Endodermal cell (in vitro differentiated cells): ENCODE measurements at regions not wholly inside any gene's neighbourhood (a gene's known extent, or its start where the extent isn't known, plus 50 kb on each side); places are given as distances from the start of the nearest gene placed in this dataset.

Source experiments
- DNase-seq: peaks from one replicate; pipeline ENCODE4 v3.0.0-alpha.2; 2017
- H3K27ac ChIP-seq: 2 replicates; pipeline ENCODE4 v1.5.1; 2013; ENCODE audit warnings: mild to moderate bottlenecking, low read depth, low read length, moderate library complexity
- H3K27me3 ChIP-seq: 2 replicates; pipeline ENCODE4 v1.6.1; 2013; ENCODE audit warnings: mild to moderate bottlenecking, low read length, moderate library complexity; ENCODE audit not compliant: insufficient read depth, control insufficient read depth, poor library complexity, severe bottlenecking
- H3K36me3 ChIP-seq: 2 replicates; pipeline ENCODE4 v1.7.0; 2013; ENCODE audit warnings: mild to moderate bottlenecking, low read length, moderate library complexity; ENCODE audit not compliant: control insufficient read depth, insufficient read depth
- H3K4me1 ChIP-seq: one replicate; pipeline ENCODE4 v1.7.0; 2013; ENCODE audit warnings: low read length; ENCODE audit not compliant: control insufficient read depth, insufficient read depth
- H3K4me3 ChIP-seq: 2 replicates; pipeline ENCODE4 v1.5.1; 2013; ENCODE audit warnings: mild to moderate bottlenecking, low read length, moderate library complexity
- H3K9ac ChIP-seq: 2 replicates; pipeline ENCODE4 v1.6.1; 2013; ENCODE audit warnings: mild to moderate bottlenecking, low read length, moderate library complexity; ENCODE audit not compliant: poor library complexity, severe bottlenecking; ENCODE audit errors: extremely low read depth
- H3K9me3 ChIP-seq: 2 replicates; pipeline ENCODE4 v1.6.1; 2013; ENCODE audit warnings: mild to moderate bottlenecking, low read length, moderate library complexity; ENCODE audit not compliant: control insufficient read depth
- H3K27ac Mint-ChIP-seq: 2 replicates; pipeline ENCODE4 v1.8.0; 2020; ENCODE audit warnings: mixed read lengths
- H3K27me3 Mint-ChIP-seq: 2 replicates; pipeline ENCODE4 v1.8.0; 2021; ENCODE audit warnings: mild to moderate bottlenecking, mixed read lengths; ENCODE audit not compliant: insufficient read depth
- H3K36me3 Mint-ChIP-seq: 2 replicates; pipeline ENCODE4 v1.8.0; 2020; ENCODE audit warnings: low read depth, mixed read lengths
- H3K4me1 Mint-ChIP-seq: 2 replicates; pipeline ENCODE4 v1.8.0; 2020; ENCODE audit warnings: mixed read lengths
- H3K4me3 Mint-ChIP-seq: 2 replicates; pipeline ENCODE4 v1.8.0; 2020; ENCODE audit warnings: mild to moderate bottlenecking, moderate library complexity, mixed read lengths
- H3K9me3 Mint-ChIP-seq: 2 replicates; pipeline ENCODE4 v1.8.0; 2020; ENCODE audit warnings: mild to moderate bottlenecking, mixed read lengths
- WGBS, 2 experiments: methylation state at CpG; one replicate each; pipeline versions ENCODE4 v1.1.5 to v1.1.7; 2013; ENCODE audit warnings: missing lambda C conversion rate in 2 of 2, mixed read lengths in 1 of 2; ENCODE audit not compliant: insufficient coverage in 1 of 2, insufficient read length in 1 of 2; 5-methylcytosine and 5-hydroxymethylcytosine counted together
- TF ChIP-seq, protein P1 (sequence below): fragments of 200-600 bp; sonication (generic); conservative IDR thresholded peaks from 2 replicates; pipeline ENCODE4 v1.5.0; 2021; ENCODE audit warnings: antibody characterized with exemption, mild to moderate bottlenecking

DNA sequence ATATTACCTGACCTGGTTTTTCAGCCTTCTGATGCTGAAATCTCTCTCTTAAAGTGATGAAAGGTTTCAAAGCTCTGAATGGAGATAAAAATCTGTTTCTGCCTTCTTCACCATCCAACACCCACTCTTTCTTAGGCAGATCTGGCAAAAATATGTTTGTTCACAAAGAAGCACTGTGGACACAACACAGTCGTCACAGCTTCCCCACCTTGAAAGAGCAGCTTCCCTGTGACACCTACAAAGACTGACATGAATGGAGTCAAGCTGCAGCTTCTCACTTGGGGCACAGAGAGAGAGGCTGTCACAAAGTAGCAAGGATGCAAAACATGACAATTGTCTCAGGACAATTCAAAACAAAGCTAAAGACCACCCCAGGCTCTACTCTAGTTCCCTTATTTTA, 86.5 kb downstream of the ICOS start:
- 60 to 74% methylated on average over 1 of the region's 1 CpG for WGBS, 2 experiments
- TF ChIP-seq, protein P1, sequence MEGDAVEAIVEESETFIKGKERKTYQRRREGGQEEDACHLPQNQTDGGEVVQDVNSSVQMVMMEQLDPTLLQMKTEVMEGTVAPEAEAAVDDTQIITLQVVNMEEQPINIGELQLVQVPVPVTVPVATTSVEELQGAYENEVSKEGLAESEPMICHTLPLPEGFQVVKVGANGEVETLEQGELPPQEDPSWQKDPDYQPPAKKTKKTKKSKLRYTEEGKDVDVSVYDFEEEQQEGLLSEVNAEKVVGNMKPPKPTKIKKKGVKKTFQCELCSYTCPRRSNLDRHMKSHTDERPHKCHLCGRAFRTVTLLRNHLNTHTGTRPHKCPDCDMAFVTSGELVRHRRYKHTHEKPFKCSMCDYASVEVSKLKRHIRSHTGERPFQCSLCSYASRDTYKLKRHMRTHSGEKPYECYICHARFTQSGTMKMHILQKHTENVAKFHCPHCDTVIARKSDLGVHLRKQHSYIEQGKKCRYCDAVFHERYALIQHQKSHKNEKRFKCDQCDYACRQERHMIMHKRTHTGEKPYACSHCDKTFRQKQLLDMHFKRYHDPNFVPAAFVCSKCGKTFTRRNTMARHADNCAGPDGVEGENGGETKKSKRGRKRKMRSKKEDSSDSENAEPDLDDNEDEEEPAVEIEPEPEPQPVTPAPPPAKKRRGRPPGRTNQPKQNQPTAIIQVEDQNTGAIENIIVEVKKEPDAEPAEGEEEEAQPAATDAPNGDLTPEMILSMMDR: no peak
- no peaks in the 10 kb centered on the region for H3K27me3 Mint-ChIP-seq
- no peaks in the 10 kb centered on the region for H3K36me3 ChIP-seq
- H3K9me3 ChIP-seq: no peaks in the 10 kb centered on the region
- no peak overlapping the region for H3K9ac ChIP-seq
- no peaks in the 10 kb centered on the region for H3K27me3 ChIP-seq
- no peak for DNase-seq
- H3K27ac ChIP-seq: no peak overlapping the region
- H3K4me1 ChIP-seq: no peaks in the 10 kb centered on the region
- no peak overlapping the region for H3K4me3 ChIP-seq
- no peak overlapping the region for H3K4me3 Mint-ChIP-seq
- H3K9me3 Mint-ChIP-seq: no peaks in the 10 kb centered on the region
- peaks cover 8% of the 10 kb centered on the region for H3K4me1 Mint-ChIP-seq
- H3K36me3 Mint-ChIP-seq: no peaks in the 10 kb centered on the region
- H3K27ac Mint-ChIP-seq: no peak overlapping the region

DNA sequence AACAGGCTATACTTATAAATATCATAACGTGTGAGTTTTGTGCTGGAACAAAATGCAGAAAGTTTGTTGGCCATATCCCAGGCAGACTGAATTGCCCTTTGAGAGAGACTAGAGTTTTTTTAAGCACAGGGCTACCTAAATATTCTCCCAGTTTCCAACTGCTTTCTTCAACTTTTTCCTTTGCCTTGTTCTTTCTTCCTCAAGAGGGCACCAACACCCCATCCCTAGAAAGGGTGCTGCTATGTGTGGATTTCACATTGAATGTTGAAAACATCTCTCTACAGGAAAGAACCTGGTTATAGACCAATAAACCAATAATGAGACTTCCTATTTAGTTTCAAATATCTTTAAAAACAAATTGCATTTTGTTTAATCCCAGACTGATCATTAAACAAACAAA, 87.9 kb downstream of the ICOS start:
- Mint-ChIP-seq H3K4me1 (peaks cover 8% of the 10 kb centered on the region), H3K27me3 (no peaks in the 10 kb centered on the region), H3K4me3 (no peak overlapping the region), H3K9me3 (no peaks in the 10 kb centered on the region), H3K27ac (no peak overlapping the region), H3K36me3 (no peaks in the 10 kb centered on the region)
- Histone ChIP-seq H3K27me3 (no peaks in the 10 kb centered on the region), H3K9ac (no peak overlapping the region), H3K36me3 (no peaks in the 10 kb centered on the region), H3K4me1 (no peaks in the 10 kb centered on the region), H3K9me3 (no peaks in the 10 kb centered on the region), H3K27ac (no peak overlapping the region), H3K4me3 (no peak overlapping the region)
- 0 to 7% methylated on average over 1 of the region's 1 CpG for WGBS, 2 experiments
- DNase-seq: peak; percentile 76
- TF ChIP-seq, protein P1: peak; percentile 88

GRCh38 chr2:204024906-204025475, 88.4 kb downstream of the ICOS start:
- Mint-ChIP-seq H3K4me1 (peaks cover 8% of the 10 kb centered on the region), H3K27me3 (no peaks in the 10 kb centered on the region), H3K36me3 (no peaks in the 10 kb centered on the region), H3K9me3 (no peaks in the 10 kb centered on the region), H3K27ac (no peak overlapping the region), H3K4me3 (no peak overlapping the region)
- Histone ChIP-seq H3K36me3 (no peaks in the 10 kb centered on the region), H3K9me3 (no peaks in the 10 kb centered on the region), H3K27me3 (no peaks in the 10 kb centered on the region), H3K9ac (no peak overlapping the region), H3K4me1 (no peaks in the 10 kb centered on the region), H3K4me3 (no peak overlapping the region), H3K27ac (no peak overlapping the region)
- DNase-seq: no peak
- TF ChIP-seq, protein P1: peak; percentile 3
- 89% methylated on average over 4 to 6 of the region's 6 CpGs for WGBS, 2 experiments
